Activated naive CD4-positive, alpha-beta T cell treated with anti-CD3 and anti-CD28 coated beads, Interleukin-2, amount 50 U/mL, for 24 hours (primary cell): ENCODE measurements at regions not wholly inside any gene's neighbourhood (a gene's known extent, or its start where the extent isn't known, plus 50 kb on each side); places are given as distances from the start of the nearest gene placed in this dataset.

Experiments used
- H3K27ac Mint-ChIP-seq: one replicate; pipeline ENCODE4 v1.8.0; 2021; ENCODE audit warnings: mild to moderate bottlenecking, mixed read lengths
- H3K27me3 Mint-ChIP-seq: one replicate; pipeline ENCODE4 v1.8.0; 2021; ENCODE audit warnings: mixed read lengths
- H3K36me3 Mint-ChIP-seq: one replicate; pipeline ENCODE4 v1.8.0; 2021; ENCODE audit warnings: mixed read lengths
- H3K4me1 Mint-ChIP-seq: one replicate; pipeline ENCODE4 v1.8.0; 2021; ENCODE audit warnings: mixed read lengths
- H3K4me3 Mint-ChIP-seq: one replicate; pipeline ENCODE4 v1.8.0; 2021; ENCODE audit warnings: mild to moderate bottlenecking, mixed read lengths
- H3K9me3 Mint-ChIP-seq: one replicate; pipeline ENCODE4 v1.8.0; 2021; ENCODE audit warnings: mixed read lengths

- no peaks in the 10 kb centered on the region for H3K36me3 Mint-ChIP-seq
- H3K4me1 Mint-ChIP-seq, result no peaks in the 10 kb centered on the region
- no peaks in the 10 kb centered on the region for H3K27me3 Mint-ChIP-seq
- no peak overlapping the region for H3K27ac Mint-ChIP-seq
- H3K9me3 Mint-ChIP-seq, result no peaks in the 10 kb centered on the region
- no peak overlapping the region for H3K4me3 Mint-ChIP-seq
These were observed 171.1 kb upstream of the JARID2 start for GRCh38 chr6:15074806-15075205.

- Mint-ChIP-seq H3K27ac (no peak overlapping the region), H3K4me3 (no peak overlapping the region), H3K9me3 (no peaks in the 10 kb centered on the region), H3K27me3 (no peaks in the 10 kb centered on the region), H3K4me1 (no peaks in the 10 kb centered on the region), H3K36me3 (no peaks in the 10 kb centered on the region)
These were observed 169.3 kb upstream of the JARID2 start for GRCh38 chr6:15076565-15076964.

GRCh38 chr6:15077006-15077405, 168.9 kb upstream of the JARID2 start:
- H3K27me3 Mint-ChIP-seq, result no peaks in the 10 kb centered on the region
- no peaks in the 10 kb centered on the region for H3K36me3 Mint-ChIP-seq
- no peaks in the 10 kb centered on the region for H3K4me1 Mint-ChIP-seq
- H3K27ac Mint-ChIP-seq, result no peak overlapping the region
- no peaks in the 10 kb centered on the region for H3K9me3 Mint-ChIP-seq
- no peak overlapping the region for H3K4me3 Mint-ChIP-seq

- no peaks in the 10 kb centered on the region for H3K4me1 Mint-ChIP-seq
- H3K9me3 Mint-ChIP-seq, result no peaks in the 10 kb centered on the region
- no peaks in the 10 kb centered on the region for H3K36me3 Mint-ChIP-seq
- H3K4me3 Mint-ChIP-seq, result no peak overlapping the region
- H3K27me3 Mint-ChIP-seq, result no peaks in the 10 kb centered on the region
- H3K27ac Mint-ChIP-seq, result no peak overlapping the region
These were observed 167.9 kb upstream of the JARID2 start for GRCh38 chr6:15077961-15078360.

DNA sequence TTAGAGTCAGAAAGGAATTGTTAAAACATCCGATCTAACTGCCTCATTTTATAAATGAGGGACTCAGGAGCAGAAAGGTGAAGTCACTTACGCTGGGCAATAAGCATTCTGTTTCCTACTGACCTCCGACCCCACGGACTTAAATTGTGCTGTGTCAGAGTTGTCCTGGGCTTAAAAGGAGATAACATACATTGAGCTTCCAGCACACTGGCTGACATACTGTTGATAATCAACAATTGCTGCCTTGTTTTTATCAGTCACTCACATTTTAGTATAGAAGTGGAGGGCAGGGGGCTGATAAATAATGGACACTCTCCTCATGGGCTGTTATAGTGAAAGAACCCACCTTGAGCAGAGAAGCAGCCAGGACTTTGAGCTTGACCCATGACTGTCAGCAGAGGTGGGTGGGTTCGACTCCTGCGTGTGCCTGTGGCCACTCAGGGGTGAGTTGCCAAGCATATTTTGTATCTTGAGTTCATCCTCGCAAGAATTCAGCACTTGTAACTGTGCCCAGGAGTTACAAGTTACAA, 166.5 kb upstream of the JARID2 start:
- H3K9me3 Mint-ChIP-seq, result no peaks in the 10 kb centered on the region
- peak overlapping the region; percentile 83 for H3K27ac Mint-ChIP-seq
- H3K27me3 Mint-ChIP-seq, result no peaks in the 10 kb centered on the region
- H3K4me1 Mint-ChIP-seq, result no peaks in the 10 kb centered on the region
- no peak overlapping the region for H3K4me3 Mint-ChIP-seq
- H3K36me3 Mint-ChIP-seq, result no peaks in the 10 kb centered on the region

GRCh38 chr6:15080895-15081294, 165.0 kb upstream of the JARID2 start:
- Mint-ChIP-seq H3K27ac (no peak overlapping the region), H3K27me3 (no peaks in the 10 kb centered on the region), H3K4me1 (no peaks in the 10 kb centered on the region), H3K9me3 (no peaks in the 10 kb centered on the region), H3K4me3 (no peak overlapping the region), H3K36me3 (no peaks in the 10 kb centered on the region)

GRCh38 chr6:15081447-15081846, 164.4 kb upstream of the JARID2 start:
- Mint-ChIP-seq H3K27me3 (no peaks in the 10 kb centered on the region), H3K9me3 (no peaks in the 10 kb centered on the region), H3K36me3 (no peaks in the 10 kb centered on the region), H3K4me1 (no peaks in the 10 kb centered on the region), H3K4me3 (no peak overlapping the region), H3K27ac (peak overlapping the region; percentile 18)

DNA sequence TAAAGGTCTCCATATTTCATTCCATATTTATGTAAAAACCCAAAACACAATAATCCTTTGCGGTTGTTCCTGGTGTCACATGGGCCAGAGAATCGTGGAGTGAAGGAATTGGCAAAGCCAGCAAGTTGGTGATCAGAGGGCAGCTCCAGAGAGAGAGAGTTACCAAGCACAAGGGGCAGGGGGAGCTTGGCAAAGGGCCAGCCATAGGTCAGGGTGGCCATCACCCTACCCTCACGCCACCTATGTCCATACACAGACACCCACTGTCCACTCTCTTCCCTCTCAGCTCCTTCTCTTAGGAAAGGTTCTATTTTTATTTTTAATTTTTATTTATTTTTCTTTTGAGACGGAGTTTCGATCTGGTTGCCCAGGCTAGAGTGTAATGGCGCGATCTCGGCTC, 163.2 kb upstream of the JARID2 start:
- Mint-ChIP-seq H3K27me3 (no peaks in the 10 kb centered on the region), H3K27ac (no peak overlapping the region), H3K9me3 (no peaks in the 10 kb centered on the region), H3K4me3 (no peak overlapping the region), H3K36me3 (no peaks in the 10 kb centered on the region), H3K4me1 (no peaks in the 10 kb centered on the region)

- Mint-ChIP-seq H3K4me3 (no peak overlapping the region), H3K27ac (no peak overlapping the region), H3K4me1 (no peaks in the 10 kb centered on the region), H3K27me3 (no peaks in the 10 kb centered on the region), H3K36me3 (no peaks in the 10 kb centered on the region), H3K9me3 (no peaks in the 10 kb centered on the region)
These were observed 159.3 kb upstream of the JARID2 start for GRCh38 chr6:15086348-15087158.

DNA sequence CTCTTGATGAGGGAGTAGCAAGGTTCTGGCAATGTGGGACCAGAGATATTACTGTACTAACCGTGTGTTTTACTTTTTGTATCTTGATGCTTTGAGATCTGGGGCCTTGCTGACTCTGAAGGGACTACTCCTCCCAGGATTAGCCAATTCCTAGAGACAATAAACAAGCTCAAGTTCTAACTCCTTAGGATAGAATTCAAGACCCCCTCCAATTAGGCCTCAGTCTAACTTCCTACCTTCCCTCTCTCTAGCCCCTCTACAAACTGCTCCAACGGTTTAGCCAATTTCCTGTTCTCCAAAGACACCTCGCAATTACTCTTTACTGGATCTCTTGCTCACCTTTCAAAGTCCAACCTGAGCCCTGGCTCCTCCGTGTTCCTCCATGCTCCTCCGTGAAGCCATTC, 158.7 kb upstream of the JARID2 start:
- H3K36me3 Mint-ChIP-seq, result no peaks in the 10 kb centered on the region
- no peaks in the 10 kb centered on the region for H3K27me3 Mint-ChIP-seq
- no peaks in the 10 kb centered on the region for H3K4me1 Mint-ChIP-seq
- no peaks in the 10 kb centered on the region for H3K9me3 Mint-ChIP-seq
- H3K4me3 Mint-ChIP-seq, result no peak overlapping the region
- H3K27ac Mint-ChIP-seq, result no peak overlapping the region

DNA sequence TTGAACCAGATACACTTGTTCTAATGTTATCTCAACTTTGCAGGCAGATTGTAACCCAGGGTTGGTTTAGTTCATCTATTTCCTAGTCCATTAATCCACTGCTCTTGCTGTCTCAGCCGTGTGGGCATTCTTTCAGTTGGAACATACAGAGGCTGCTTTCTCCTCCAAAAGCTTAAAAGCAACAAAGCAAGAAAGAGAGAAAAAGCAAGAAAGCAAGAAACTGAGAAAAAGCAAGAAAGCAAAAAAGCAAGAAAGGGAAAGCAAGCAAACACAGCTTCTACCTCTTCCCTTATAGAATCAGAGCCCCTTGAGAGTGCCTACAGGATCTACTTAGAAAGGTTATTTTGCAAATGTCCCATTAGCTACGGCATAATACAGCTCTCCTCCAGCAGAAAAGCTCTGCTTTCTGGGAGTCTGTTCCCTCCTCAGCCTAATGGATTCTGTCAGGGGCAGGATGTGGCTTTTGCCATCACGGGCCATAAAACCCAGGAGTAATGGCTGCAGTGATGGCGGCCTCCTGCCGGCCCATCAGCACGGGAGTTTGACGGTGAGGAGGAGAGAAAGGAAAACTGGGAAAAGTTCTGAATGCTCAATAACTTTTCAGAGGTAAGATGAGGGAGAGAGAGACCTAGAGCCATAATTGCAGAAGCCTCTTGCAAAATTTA, 156.8 kb upstream of the JARID2 start:
- Mint-ChIP-seq H3K4me3 (no peak overlapping the region), H3K27ac (no peak overlapping the region), H3K27me3 (no peaks in the 10 kb centered on the region), H3K36me3 (no peaks in the 10 kb centered on the region), H3K9me3 (no peaks in the 10 kb centered on the region), H3K4me1 (no peaks in the 10 kb centered on the region)

- Mint-ChIP-seq H3K4me3 (no peak overlapping the region), H3K36me3 (no peaks in the 10 kb centered on the region), H3K9me3 (no peaks in the 10 kb centered on the region), H3K27me3 (no peaks in the 10 kb centered on the region), H3K4me1 (no peaks in the 10 kb centered on the region), H3K27ac (no peak overlapping the region)
These were observed 156.2 kb upstream of the JARID2 start for GRCh38 chr6:15089569-15090144.

DNA sequence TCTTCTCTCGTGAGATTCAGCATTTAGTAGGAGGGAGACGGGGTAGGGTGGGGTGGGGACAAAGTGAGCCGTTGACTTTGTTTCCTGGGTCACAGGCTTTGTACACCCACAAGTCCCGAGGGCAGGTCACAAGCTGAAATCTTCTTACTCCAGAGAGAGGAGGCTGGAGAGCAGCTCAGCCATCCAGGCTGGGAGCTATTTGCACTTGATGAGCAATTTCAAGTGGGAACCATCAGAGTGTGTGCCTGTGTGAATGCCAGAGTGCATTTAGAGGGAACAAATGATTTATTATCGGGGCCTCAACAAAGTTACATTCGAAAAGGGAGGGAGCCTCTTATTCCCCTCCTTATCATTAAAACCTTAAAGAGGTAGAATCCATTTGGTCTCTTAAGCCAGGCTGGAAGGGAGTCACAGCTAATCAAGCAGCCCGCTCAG, 155.7 kb upstream of the JARID2 start:
- Mint-ChIP-seq H3K27me3 (no peaks in the 10 kb centered on the region), H3K27ac (no peak overlapping the region), H3K9me3 (no peaks in the 10 kb centered on the region), H3K36me3 (no peaks in the 10 kb centered on the region), H3K4me1 (no peaks in the 10 kb centered on the region), H3K4me3 (no peak overlapping the region)

- Mint-ChIP-seq H3K4me1 (no peaks in the 10 kb centered on the region), H3K27me3 (no peaks in the 10 kb centered on the region), H3K27ac (no peak overlapping the region), H3K36me3 (no peaks in the 10 kb centered on the region), H3K9me3 (no peaks in the 10 kb centered on the region), H3K4me3 (no peak overlapping the region)
These were observed 155.0 kb upstream of the JARID2 start for GRCh38 chr6:15090745-15091384.

- Mint-ChIP-seq H3K27ac (no peak overlapping the region), H3K9me3 (no peaks in the 10 kb centered on the region), H3K27me3 (no peaks in the 10 kb centered on the region), H3K4me1 (no peaks in the 10 kb centered on the region), H3K4me3 (no peak overlapping the region), H3K36me3 (no peaks in the 10 kb centered on the region)
These were observed 148.7 kb upstream of the JARID2 start for GRCh38 chr6:15096894-15097837.
